Psoas muscle (tissue), 7 donors: ENCODE measurements at regions not wholly inside any gene's neighbourhood (a gene's known extent, or its start where the extent isn't known, plus 50 kb on each side); places are given as distances from the start of the nearest gene placed in this dataset.
"Not testable (repeated sequence)": the region's sequence is repeated elsewhere in the genome, so short reads cannot be mapped to it uniquely, and the experiment has no call there.

ENCODE experiments used
- ATAC-seq, 4 donors: fragments of 200-7000 bp; cut with Tn5 transposase; one replicate each; pipeline ENCODE4 v1.9.1; 2020; ENCODE audit warnings: moderate library complexity in 3 of 4, mild to moderate bottlenecking in 2 of 4
- DNase-seq, 2 donors: peaks; one replicate each; pipeline ENCODE4 v3.0.0-alpha.2; 2020
- H3K27ac ChIP-seq: fragments of 200-600 bp; one replicate; pipeline ENCODE4 v1.8.0; 2022
- H3K27me3 ChIP-seq, 3 donors: fragments of 200-600 bp in 1 of 3; one replicate each; pipeline versions ENCODE4 v1.6.1 to v1.8.0; 2013 to 2022; ENCODE audit warnings: low read length in 2 of 3, mild to moderate bottlenecking in 2 of 3, moderate library complexity in 1 of 3; ENCODE audit not compliant: insufficient read depth in 3 of 3
- H3K36me3 ChIP-seq, 2 donors: fragments of 200-600 bp in 1 of 2; one replicate each; pipeline versions ENCODE4 v1.6.1 to v1.8.0; 2013 to 2022; ENCODE audit warnings: low read depth in 1 of 2, mild to moderate bottlenecking in 1 of 2, moderate library complexity in 1 of 2; ENCODE audit not compliant: insufficient read depth in 1 of 2
- H3K4me1 ChIP-seq: fragments of 200-600 bp; one replicate; pipeline ENCODE4 v1.8.0; 2022
- H3K4me3 ChIP-seq: fragments of 200-600 bp; one replicate; pipeline ENCODE4 v1.8.0; 2022; ENCODE audit warnings: mild to moderate bottlenecking
- H3K9me3 ChIP-seq: fragments of 200-600 bp; one replicate; pipeline ENCODE4 v1.8.0; 2022
- WGBS, 3 donors: extraction: QIAGEN DNeasy Blood & Tissue Kit; methylation state at CpG; one replicate each; pipeline versions ENCODE4 v1.1.6 to v1.1.7; 2013; 5-methylcytosine and 5-hydroxymethylcytosine counted together
- intact Hi-C, 2 donors: fragments of 100-400 bp; cut with DNase I; formaldehyde crosslinking; loops; one replicate each; pipeline versions ENCODE4 v1.11.0 to v1.14.2; 2022
- TF ChIP-seq, protein P1 (sequence below): fragments of 200-600 bp; IDR thresholded peaks from one replicate; pipeline ENCODE4 v1.8.0; 2022; ENCODE audit warnings: antibody characterized with exemption
- donor health status: healthy with polysubstance abuse.
- donor health status: DM: no; HTN: no; CAD: no; lungs with moderate emphysema.
- donor health status: Bipolar disorder and iron deficiency.
- donor health status: healthy.
- donor health status: DM: yes; HTN: yes; CAD: no.
- donor health status: DM: no; HTN: no; CAD: no.
- donor health status: DM: yes; HTN: yes; CAD: no.

- intact Hi-C loops, result no loop called here
- no peak overlapping the region for H3K4me3 ChIP-seq
- no peak overlapping the region for H3K27ac ChIP-seq
- TF ChIP-seq, protein P1, sequence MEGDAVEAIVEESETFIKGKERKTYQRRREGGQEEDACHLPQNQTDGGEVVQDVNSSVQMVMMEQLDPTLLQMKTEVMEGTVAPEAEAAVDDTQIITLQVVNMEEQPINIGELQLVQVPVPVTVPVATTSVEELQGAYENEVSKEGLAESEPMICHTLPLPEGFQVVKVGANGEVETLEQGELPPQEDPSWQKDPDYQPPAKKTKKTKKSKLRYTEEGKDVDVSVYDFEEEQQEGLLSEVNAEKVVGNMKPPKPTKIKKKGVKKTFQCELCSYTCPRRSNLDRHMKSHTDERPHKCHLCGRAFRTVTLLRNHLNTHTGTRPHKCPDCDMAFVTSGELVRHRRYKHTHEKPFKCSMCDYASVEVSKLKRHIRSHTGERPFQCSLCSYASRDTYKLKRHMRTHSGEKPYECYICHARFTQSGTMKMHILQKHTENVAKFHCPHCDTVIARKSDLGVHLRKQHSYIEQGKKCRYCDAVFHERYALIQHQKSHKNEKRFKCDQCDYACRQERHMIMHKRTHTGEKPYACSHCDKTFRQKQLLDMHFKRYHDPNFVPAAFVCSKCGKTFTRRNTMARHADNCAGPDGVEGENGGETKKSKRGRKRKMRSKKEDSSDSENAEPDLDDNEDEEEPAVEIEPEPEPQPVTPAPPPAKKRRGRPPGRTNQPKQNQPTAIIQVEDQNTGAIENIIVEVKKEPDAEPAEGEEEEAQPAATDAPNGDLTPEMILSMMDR, result no peak
- H3K27me3 ChIP-seq, result no peaks in the 10 kb centered on the region
- no peak for ATAC-seq
- H3K36me3 ChIP-seq, result no peaks in the 10 kb centered on the region
- WGBS, 3 donors, result 57 to 66% (median 66%) methylated on average over 2 of the region's 2 CpGs
- no peaks in the 10 kb centered on the region for H3K9me3 ChIP-seq
- DNase-seq, result no peak
- no peaks in the 10 kb centered on the region for H3K4me1 ChIP-seq
Measured at GRCh38 chr5:163870441-163870840, 365.0 kb downstream of the MAT2B start.

DNA sequence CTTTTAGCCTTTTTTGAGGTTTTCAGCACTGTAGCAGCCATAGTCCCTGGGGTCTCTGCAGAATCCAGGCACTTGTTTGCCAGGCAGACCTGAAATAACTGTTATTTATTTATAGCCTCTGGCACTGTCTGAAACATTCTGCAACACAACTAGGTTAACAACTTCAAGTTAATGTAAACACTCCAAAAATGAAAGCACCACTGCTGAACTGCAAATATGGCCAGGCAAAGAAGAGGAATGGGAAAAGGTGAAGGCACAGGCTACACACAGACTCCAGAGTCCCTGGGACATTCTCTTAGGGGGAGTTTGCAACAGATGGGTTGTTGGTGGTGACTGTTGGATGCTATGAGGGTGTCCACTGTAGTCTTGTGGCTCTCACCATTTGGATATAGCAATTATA is 369.0 kb downstream of the MAT2B start:
- Histone ChIP-seq H3K4me3 (no peak overlapping the region), H3K9me3 (no peaks in the 10 kb centered on the region), H3K27me3 (no peaks in the 10 kb centered on the region), H3K4me1 (no peaks in the 10 kb centered on the region), H3K36me3 (no peaks in the 10 kb centered on the region), H3K27ac (no peak overlapping the region)
- intact Hi-C loops, result no loop called here
- TF ChIP-seq, protein P1, result no peak
- ATAC-seq (no peak), DNase-seq (no peak)

- WGBS, 3 donors, result 83 to 90% (median 90%) methylated on average over 3 of the region's 3 CpGs
- intact Hi-C loops, result not testable (repeated sequence)
Measured at GRCh38 chr5:163874912-163875311, 369.5 kb downstream of the MAT2B start.

DNA sequence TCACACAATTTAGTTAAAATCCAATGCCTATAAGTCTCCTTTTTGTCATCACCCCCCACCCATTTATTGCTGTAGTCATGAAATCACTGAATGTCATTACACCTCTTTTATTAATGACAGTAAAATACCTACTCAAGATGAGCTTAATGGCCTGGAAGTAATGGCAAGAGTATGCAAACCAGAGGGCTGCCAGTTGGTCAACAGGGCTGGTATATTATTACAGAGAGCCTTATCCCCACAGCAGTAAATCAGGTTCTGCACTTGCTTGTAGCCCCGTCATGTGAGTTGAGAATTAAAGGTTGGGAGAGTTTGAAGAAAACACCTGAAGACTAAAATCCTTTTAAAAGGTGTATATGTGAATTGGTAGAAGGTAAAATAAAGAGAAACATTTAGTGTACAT is 372.4 kb downstream of the MAT2B start:
- ATAC-seq, result no peak
- Histone ChIP-seq H3K4me1 (no peaks in the 10 kb centered on the region), H3K9me3 (no peaks in the 10 kb centered on the region), H3K27me3 (no peaks in the 10 kb centered on the region), H3K4me3 (no peak overlapping the region), H3K36me3 (no peaks in the 10 kb centered on the region), H3K27ac (no peak overlapping the region)
- TF ChIP-seq, protein P1, result no peak
- intact Hi-C loops, result no loop called here
- no peak for DNase-seq
- 71 to 85% (median 81%) methylated on average over 1 of the region's 1 CpG for WGBS, 3 donors

More at GRCh38 chr5:163874912-163875311, 369.5 kb downstream of the MAT2B start:
- not testable (repeated sequence) for H3K27me3 ChIP-seq, H3K4me3 ChIP-seq, H3K36me3 ChIP-seq, H3K9me3 ChIP-seq, H3K27ac ChIP-seq, ATAC-seq, H3K4me1 ChIP-seq, DNase-seq

- WGBS, 3 donors, result 63 to 71% (median 67%) methylated on average over 1 of the region's 1 CpG
- DNase-seq (no peak), ATAC-seq (no peak)
- Histone ChIP-seq H3K4me3 (no peak overlapping the region), H3K4me1 (no peaks in the 10 kb centered on the region), H3K27ac (no peak overlapping the region), H3K27me3 (no peaks in the 10 kb centered on the region), H3K9me3 (no peaks in the 10 kb centered on the region), H3K36me3 (no peaks in the 10 kb centered on the region)
- TF ChIP-seq, protein P1, result no peak
- intact Hi-C loops, result no loop called here
Measured at GRCh38 chr5:163878490-163878889, 373.1 kb downstream of the MAT2B start.
